Mesendoderm (in vitro differentiated cells): ENCODE measurements at regions not wholly inside any gene's neighbourhood (a gene's known extent, or its start where the extent isn't known, plus 50 kb on each side); places are given as distances from the start of the nearest gene placed in this dataset.
"Not testable (repeated sequence)": the region's sequence is repeated elsewhere in the genome, so short reads cannot be mapped to it uniquely, and the experiment has no call there.

Experiments used
- DNase-seq: peaks from one replicate; pipeline ENCODE4 v3.0.0; 2013
- H2AK5ac ChIP-seq: 2 replicates; pipeline ENCODE4 v1.6.1; 2013; ENCODE audit warnings: low read length, inconsistent platforms
- H2BK120ac ChIP-seq: 2 replicates; pipeline ENCODE4 v1.6.1; 2013; ENCODE audit warnings: low read depth, mild to moderate bottlenecking, low read length, moderate library complexity, mixed read lengths
- H2BK15ac ChIP-seq: replicated peaks from 2 replicates; pipeline ENCODE4 v1.6.1; 2013; ENCODE audit warnings: low read depth, mild to moderate bottlenecking, moderate library complexity
- H2BK5ac ChIP-seq: 2 replicates; pipeline ENCODE4 v1.6.1; 2013; ENCODE audit warnings: low read length, inconsistent platforms
- H3K18ac ChIP-seq: 2 replicates; pipeline ENCODE4 v1.6.1; 2013; ENCODE audit warnings: mild to moderate bottlenecking, low read length, mixed read lengths
- H3K23ac ChIP-seq: one replicate; pipeline ENCODE4 v1.6.1; 2013; ENCODE audit warnings: low read length
- H3K27ac ChIP-seq: 2 replicates; pipeline ENCODE4 v1.5.1; 2013; ENCODE audit warnings: low read depth, mild to moderate bottlenecking, inconsistent platforms, low read length, moderate library complexity
- H3K27me3 ChIP-seq: 2 replicates; pipeline ENCODE4 v1.6.1; 2013; ENCODE audit warnings: low read length, control low read depth, mild to moderate bottlenecking, inconsistent platforms; ENCODE audit not compliant: insufficient read depth, poor library complexity
- H3K36me3 ChIP-seq: 2 replicates; pipeline ENCODE4 v1.6.1; 2013; ENCODE audit warnings: low read length, inconsistent platforms; ENCODE audit not compliant: control insufficient read depth, insufficient read depth
- H3K4ac ChIP-seq: one replicate; pipeline ENCODE4 v1.6.1; 2013; ENCODE audit warnings: low read depth, mild to moderate bottlenecking, low read length, moderate library complexity
- H3K4me1 ChIP-seq: 2 replicates; pipeline ENCODE4 v1.6.1; 2013; ENCODE audit warnings: low read depth, low read length, inconsistent platforms; ENCODE audit not compliant: control insufficient read depth
- H3K4me2 ChIP-seq: 2 replicates; pipeline ENCODE4 v1.6.1; 2013; ENCODE audit warnings: low read length
- H3K4me3 ChIP-seq: 2 replicates; pipeline ENCODE4 v1.5.1; 2013; ENCODE audit warnings: mild to moderate bottlenecking, low read length
- H3K56ac ChIP-seq: one replicate; pipeline ENCODE4 v1.6.1; 2013; ENCODE audit warnings: low read length
- H3K79me1 ChIP-seq: 2 replicates; pipeline ENCODE4 v1.6.1; 2013; ENCODE audit warnings: low read length, inconsistent platforms
- H3K79me2 ChIP-seq: 2 replicates; pipeline ENCODE4 v1.6.1; 2013; ENCODE audit warnings: mild to moderate bottlenecking, low read length; ENCODE audit not compliant: control insufficient read depth, insufficient read depth
- H3K9ac ChIP-seq: 2 replicates; pipeline ENCODE4 v1.6.1; 2013; ENCODE audit warnings: low read length, inconsistent platforms
- H4K5ac ChIP-seq: one replicate; pipeline ENCODE4 v1.6.1; 2013; ENCODE audit warnings: low read length
- H4K8ac ChIP-seq: one replicate; pipeline ENCODE4 v1.6.1; 2013; ENCODE audit warnings: low read depth, mild to moderate bottlenecking, control low read depth, low read length, moderate library complexity
- WGBS: extraction: QIAGEN DNeasy Blood & Tissue Kit; methylation state at CpG from one replicate; pipeline ENCODE4 v1.1.7; 2013; ENCODE audit warnings: low lambda C conversion rate, missing lambda C conversion rate; ENCODE audit not compliant: insufficient coverage; ENCODE audit errors: extremely low coverage; 5-methylcytosine and 5-hydroxymethylcytosine counted together

DNA sequence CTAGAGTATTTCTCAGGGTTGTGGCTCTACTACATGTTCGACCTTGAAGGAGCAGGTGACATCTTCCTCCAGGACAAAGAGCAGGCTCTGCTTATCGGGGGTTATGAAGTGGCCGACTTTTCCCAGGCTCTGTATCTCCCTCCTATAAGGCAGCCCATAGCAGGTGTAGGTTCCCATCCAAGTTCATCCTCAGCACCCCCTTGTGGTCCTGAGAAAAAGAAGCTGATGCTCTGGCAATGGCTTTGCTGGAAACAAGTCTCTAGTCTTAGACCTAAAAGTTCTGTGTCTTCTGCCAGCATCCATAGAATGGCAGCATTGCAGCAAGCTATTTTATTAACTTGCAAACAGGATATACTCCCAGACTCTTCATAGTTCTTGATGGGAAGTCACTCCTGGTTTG, 836.6 kb upstream of the PRKX start:
- Histone ChIP-seq H2BK120ac (no peak overlapping the region), H3K4me2 (no peak overlapping the region), H3K79me2 (no peaks in the 10 kb centered on the region), H3K23ac (no peak overlapping the region), H3K36me3 (no peaks in the 10 kb centered on the region), H2BK5ac (no peak overlapping the region), H3K4me1 (no peaks in the 10 kb centered on the region), H3K4ac (no peak overlapping the region), H3K27me3 (no peaks in the 10 kb centered on the region), H3K4me3 (no peak overlapping the region), H3K56ac (no peak overlapping the region), H3K9ac (no peak overlapping the region), H2AK5ac (no peak overlapping the region), H3K18ac (no peak overlapping the region), H2BK15ac (no peak overlapping the region), H3K27ac (no peak overlapping the region), H4K5ac (no peak overlapping the region), H4K8ac (no peak overlapping the region), H3K79me1 (no peaks in the 10 kb centered on the region)
- peak; percentile 35 for DNase-seq
- WGBS = no CpG with 5 or more reads among the region's 3 CpGs

- Histone ChIP-seq H3K79me2 (no peaks in the 10 kb centered on the region), H3K4me1 (no peaks in the 10 kb centered on the region)
Measured at GRCh38 chrX:4547213-4547836, 833.9 kb upstream of the PRKX start.

DNA sequence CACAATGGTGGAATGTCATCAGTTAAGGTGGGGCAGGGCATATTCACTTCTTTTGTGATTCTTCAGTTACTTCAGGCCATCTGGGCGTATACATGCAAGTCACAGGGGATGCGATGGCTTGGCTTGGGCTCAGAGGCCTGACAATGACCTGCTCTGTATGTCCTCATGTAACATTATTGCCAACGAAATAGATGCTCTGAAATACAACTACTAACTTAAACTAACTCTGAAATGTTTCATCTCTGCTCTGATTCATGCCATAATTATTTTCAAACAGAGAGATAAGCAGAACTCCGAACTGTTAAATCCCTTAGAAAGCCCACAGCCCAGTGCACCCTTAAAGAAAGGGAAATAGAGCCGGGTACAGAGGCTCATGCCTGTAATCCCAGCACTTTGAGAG, 832.7 kb upstream of the PRKX start:
- no CpG with 5 or more reads among the region's 5 CpGs for WGBS
- H2BK5ac ChIP-seq, H2BK120ac ChIP-seq, H2BK15ac ChIP-seq, H3K79me2 ChIP-seq, H3K4me3 ChIP-seq, H3K79me1 ChIP-seq, H3K4me2 ChIP-seq, H3K56ac ChIP-seq, H4K5ac ChIP-seq, H3K4ac ChIP-seq, H3K9ac ChIP-seq, H4K8ac ChIP-seq, H3K27me3 ChIP-seq, H2AK5ac ChIP-seq, H3K23ac ChIP-seq, H3K18ac ChIP-seq, H3K4me1 ChIP-seq, H3K27ac ChIP-seq, DNase-seq, H3K36me3 ChIP-seq: not testable (repeated sequence)

More at GRCh38 chrX:4547213-4547836, 833.9 kb upstream of the PRKX start:
- H3K27me3 ChIP-seq = no peaks in the 10 kb centered on the region
- no peaks in the 10 kb centered on the region for H3K36me3 ChIP-seq
- no peak overlapping the region for H4K8ac ChIP-seq
- no peak overlapping the region for H2BK15ac ChIP-seq
- no peak overlapping the region for H2BK120ac ChIP-seq
- no peaks in the 10 kb centered on the region for H3K79me1 ChIP-seq
- H3K4me3 ChIP-seq = no peak overlapping the region
- no peak overlapping the region for H2BK5ac ChIP-seq
- no peak overlapping the region for H3K23ac ChIP-seq
- DNase-seq = peak; percentile 44
- no peak overlapping the region for H3K4ac ChIP-seq
- no peak overlapping the region for H4K5ac ChIP-seq
- no peak overlapping the region for H3K27ac ChIP-seq
- H3K18ac ChIP-seq = no peak overlapping the region
- H3K56ac ChIP-seq = no peak overlapping the region
- H2AK5ac ChIP-seq = no peak overlapping the region
- WGBS = no CpG with 5 or more reads among the region's 13 CpGs
- no peak overlapping the region for H3K9ac ChIP-seq
- no peak overlapping the region for H3K4me2 ChIP-seq

DNA sequence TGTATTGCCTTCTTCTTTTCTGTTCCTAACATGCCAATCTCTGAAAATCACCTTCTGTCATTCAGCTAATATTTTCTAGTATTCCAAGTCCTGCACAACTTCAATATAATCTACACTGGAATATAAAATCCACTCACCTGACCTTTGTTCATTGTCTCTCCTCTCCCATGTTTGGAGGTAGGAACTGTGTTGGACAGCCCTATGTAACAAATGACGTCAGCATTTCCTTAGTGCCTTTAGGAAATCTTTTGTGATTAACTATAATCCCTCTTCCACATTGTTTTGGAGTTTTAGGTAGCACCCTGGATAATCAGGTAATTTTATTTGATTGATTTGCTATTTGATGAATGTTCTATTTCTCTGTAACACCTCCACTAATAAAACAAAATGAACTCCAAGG, 814.8 kb upstream of the PRKX start:
- no peak overlapping the region for H3K27ac ChIP-seq
- no peak overlapping the region for H3K9ac ChIP-seq
- H2BK120ac ChIP-seq = no peak overlapping the region
- H2BK5ac ChIP-seq = no peak overlapping the region
- no peaks in the 10 kb centered on the region for H3K4me1 ChIP-seq
- no peak overlapping the region for H3K56ac ChIP-seq
- no peaks in the 10 kb centered on the region for H3K27me3 ChIP-seq
- no peaks in the 10 kb centered on the region for H3K79me2 ChIP-seq
- H3K4ac ChIP-seq = no peak overlapping the region
- no peaks in the 10 kb centered on the region for H3K36me3 ChIP-seq
- whole genome bisulfite sequencing = no CpG with 5 or more reads among the region's 1 CpG
- H3K79me1 ChIP-seq = no peaks in the 10 kb centered on the region
- H3K4me3 ChIP-seq = no peak overlapping the region
- no peak overlapping the region for H3K18ac ChIP-seq
- no peak overlapping the region for H4K8ac ChIP-seq
- no peak for DNase-seq
- H2AK5ac ChIP-seq = no peak overlapping the region
- no peak overlapping the region for H4K5ac ChIP-seq
- H3K23ac ChIP-seq = no peak overlapping the region
- no peak overlapping the region for H3K4me2 ChIP-seq
- no peak overlapping the region for H2BK15ac ChIP-seq

DNA sequence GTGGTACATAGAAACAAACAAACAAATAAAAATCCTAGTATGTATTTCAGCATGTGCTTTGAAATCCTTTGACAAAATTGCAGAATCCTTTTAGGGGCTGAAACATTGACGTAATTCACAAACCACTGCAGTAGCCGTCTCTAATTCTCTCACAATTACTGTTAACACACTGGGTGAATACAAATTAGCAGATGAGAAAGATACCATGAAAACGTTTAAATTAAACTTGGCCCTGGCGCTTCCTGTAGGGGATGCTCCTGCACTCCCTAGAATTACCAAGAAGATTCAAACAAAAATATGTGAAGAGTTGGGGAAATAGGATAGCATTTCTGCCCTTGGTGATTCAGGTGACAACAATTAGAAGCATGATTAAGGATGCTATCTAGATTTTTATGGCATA, 772.5 kb upstream of the PRKX start:
- no peaks in the 10 kb centered on the region for H3K36me3 ChIP-seq
- H2BK5ac ChIP-seq = no peak overlapping the region
- H3K23ac ChIP-seq = no peak overlapping the region
- H2BK120ac ChIP-seq = no peak overlapping the region
- no CpG with 5 or more reads among the region's 4 CpGs for WGBS
- H3K4ac ChIP-seq = no peak overlapping the region
- no peaks in the 10 kb centered on the region for H3K4me1 ChIP-seq
- H2AK5ac ChIP-seq = no peak overlapping the region
- no peak overlapping the region for H4K8ac ChIP-seq
- no peak overlapping the region for H3K18ac ChIP-seq
- H3K27me3 ChIP-seq = no peaks in the 10 kb centered on the region
- H3K56ac ChIP-seq = no peak overlapping the region
- H3K27ac ChIP-seq = no peak overlapping the region
- no peak overlapping the region for H3K9ac ChIP-seq
- no peak overlapping the region for H2BK15ac ChIP-seq
- no peak overlapping the region for H3K4me3 ChIP-seq
- no peak overlapping the region for H4K5ac ChIP-seq
- no peaks in the 10 kb centered on the region for H3K79me2 ChIP-seq
- DNase-seq = peak; percentile 34
- no peaks in the 10 kb centered on the region for H3K79me1 ChIP-seq
- H3K4me2 ChIP-seq = no peak overlapping the region

DNA sequence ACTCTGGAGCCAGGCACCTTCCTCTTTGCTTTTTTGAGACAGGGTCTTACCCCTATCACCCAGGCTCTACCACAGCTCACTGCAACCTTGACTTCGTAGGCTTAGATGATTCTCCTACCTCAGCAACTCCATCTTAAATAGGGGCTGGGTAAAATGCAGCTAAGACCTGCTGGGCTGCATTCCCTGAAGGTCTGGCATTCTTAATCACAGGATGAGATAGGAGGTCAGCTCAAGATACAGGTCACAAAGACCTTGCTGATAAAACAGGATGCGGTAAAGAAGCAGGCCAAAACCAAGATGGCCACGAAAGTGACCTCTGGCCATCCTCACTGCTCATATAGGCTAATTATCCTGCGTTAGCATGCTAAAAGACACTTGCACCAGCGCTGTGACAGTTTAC, 770.8 kb upstream of the PRKX start:
- no peaks in the 10 kb centered on the region for H3K36me3 ChIP-seq
- H3K18ac ChIP-seq = no peak overlapping the region

More for the DNA sequence above, 770.8 kb upstream of the PRKX start:
- Histone ChIP-seq H3K27me3 (no peaks in the 10 kb centered on the region), H2BK15ac (no peak overlapping the region), H3K4ac (no peak overlapping the region), H3K56ac (no peak overlapping the region), H2BK120ac (no peak overlapping the region), H2BK5ac (no peak overlapping the region), H3K79me1 (no peaks in the 10 kb centered on the region), H4K8ac (no peak overlapping the region), H3K9ac (no peak overlapping the region), H3K27ac (no peak overlapping the region), H3K4me3 (no peak overlapping the region), H2AK5ac (no peak overlapping the region), H3K79me2 (no peaks in the 10 kb centered on the region), H3K4me2 (no peak overlapping the region), H4K5ac (no peak overlapping the region), H3K23ac (no peak overlapping the region), H3K4me1 (no peaks in the 10 kb centered on the region)
- DNase-seq = peak; percentile 88
- no CpG with 5 or more reads among the region's 5 CpGs for WGBS
